Adrenal gland (tissue), 9 donors: ENCODE measurements at regions not wholly inside any gene's neighbourhood (a gene's known extent, or its start where the extent isn't known, plus 50 kb on each side); places are given as distances from the start of the nearest gene placed in this dataset.
A peak's percentile ranks its signal among the peaks of the same experiment; 100 is the strongest.

Source experiments
- DNase-seq, 7 donors: peaks; one replicate each; pipeline ENCODE4 v3.0.0-alpha.2; 2019 to 2020
- H3K27ac ChIP-seq, 5 donors: fragments of 200-600 bp; sonication (generic) in 4 of 5; 1 replicate in 3 of 5; 2 replicates in 2 of 5; pipeline versions ENCODE4 v1.5.1 to v1.8.0; 2016 to 2020; ENCODE audit warnings: mild to moderate bottlenecking in 1 of 5
- H3K27me3 ChIP-seq: fragments of 200-600 bp; 2 replicates; pipeline ENCODE4 v1.8.0; 2021
- H3K36me3 ChIP-seq, 2 donors: fragments of 200-600 bp; replicated peaks in 1 of 2; 1 replicate in 1 of 2; 2 replicates in 1 of 2; pipeline versions ENCODE4 v1.5.1 to v1.8.0; 2018 to 2022
- H3K4me1 ChIP-seq, 2 donors: fragments of 200-600 bp; replicated peaks in 1 of 2; 1 replicate in 1 of 2; 2 replicates in 1 of 2; pipeline versions ENCODE4 v1.5.1 to v1.8.0; 2018 to 2021
- H3K4me3 ChIP-seq, 4 donors: fragments of 200-600 bp; sonication (generic) in 3 of 4; one replicate each; pipeline ENCODE4 v1.5.1; 2016 to 2018
- H3K9me3 ChIP-seq, 3 donors: fragments of 200-600 bp; sonication (generic) in 1 of 3; replicated peaks in 1 of 3; 1 replicate in 2 of 3; 2 replicates in 1 of 3; pipeline versions ENCODE4 v1.5.1 to v1.8.0; 2016 to 2021
- CTCF ChIP-seq, 6 experiments: fragments of 450-650 bp in 4 of 6; fragments of 200-600 bp in 2 of 6; sonication (generic) in 1 of 6; IDR thresholded peaks; 1 replicate in 5 of 6; 2 replicates in 1 of 6; pipeline versions ENCODE4 v1.5.1 to v1.8.0; 2016 to 2021; ENCODE audit warnings: antibody characterized with exemption in 6 of 6, mild to moderate bottlenecking in 2 of 6, moderate library complexity in 1 of 6
- POLR2A ChIP-seq, 2 donors: fragments of 450-650 bp; IDR thresholded peaks; one replicate each; pipeline ENCODE4 v1.6.1; 2017; ENCODE audit warnings: antibody characterized with exemption in 2 of 2, mild to moderate bottlenecking in 2 of 2, moderate library complexity in 1 of 2
- WGBS, 4 donors: extraction: QIAGEN DNeasy Blood & Tissue Kit in 2 of 4; methylation state at CpG; one replicate each; pipeline versions ENCODE4 v1.1.5 to v1.1.7; 2013 to 2017; 5-methylcytosine and 5-hydroxymethylcytosine counted together
- intact Hi-C, 2 donors: fragments of 100-400 bp; cut with DNase I; formaldehyde crosslinking; loops; one replicate each; pipeline versions ENCODE4 v1.14.1 to v1.15.0; 2022 to 2023
- donor health status: healthy with polysubstance abuse.
- donor health status: Bipolar disorder and iron deficiency.
- donor health status: DM: yes; HTN: yes; CAD: no.
- donor health status: DM: no; HTN: no; CAD: no.
- donor health status: DM: no; HTN: no; CAD: no.

DNA sequence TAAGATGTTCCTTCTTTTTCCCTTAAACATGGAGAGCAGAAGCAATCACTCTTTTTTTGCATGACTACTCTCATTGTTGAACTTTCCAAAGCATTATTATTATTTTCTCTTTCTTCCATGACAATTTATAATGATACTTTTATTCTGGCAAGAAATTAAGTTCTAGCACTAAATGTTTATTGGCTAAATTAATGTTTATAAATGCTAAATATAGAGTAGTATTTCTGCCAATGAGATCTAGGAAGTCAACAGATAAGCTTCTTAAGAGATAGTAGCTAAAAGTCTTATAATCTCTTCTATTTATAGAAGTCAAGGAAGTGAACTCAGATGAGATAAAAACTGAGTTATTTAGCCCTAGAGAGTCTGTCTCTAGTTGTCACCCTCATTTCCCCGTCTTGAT lies 920.1 kb downstream of the KCNJ2 start:
- Histone ChIP-seq H3K4me1 (no peaks in the 10 kb centered on the region), H3K27ac (no peak overlapping the region), H3K4me3 (no peak overlapping the region), H3K27me3 (no peaks in the 10 kb centered on the region), H3K9me3 (no peaks in the 10 kb centered on the region), H3K36me3 (no peaks in the 10 kb centered on the region)
- TF ChIP-seq CTCF (IDR thresholded peaks at IDR 0.05), result no peak
- TF ChIP-seq POLR2A (IDR thresholded peaks at IDR 0.05), result no peak
- no peak for DNase-seq
- WGBS, 4 donors, result 9 to 19% (median 16%) methylated on average over 1 of the region's 1 CpG
- intact Hi-C loops, result no loop called here

DNA sequence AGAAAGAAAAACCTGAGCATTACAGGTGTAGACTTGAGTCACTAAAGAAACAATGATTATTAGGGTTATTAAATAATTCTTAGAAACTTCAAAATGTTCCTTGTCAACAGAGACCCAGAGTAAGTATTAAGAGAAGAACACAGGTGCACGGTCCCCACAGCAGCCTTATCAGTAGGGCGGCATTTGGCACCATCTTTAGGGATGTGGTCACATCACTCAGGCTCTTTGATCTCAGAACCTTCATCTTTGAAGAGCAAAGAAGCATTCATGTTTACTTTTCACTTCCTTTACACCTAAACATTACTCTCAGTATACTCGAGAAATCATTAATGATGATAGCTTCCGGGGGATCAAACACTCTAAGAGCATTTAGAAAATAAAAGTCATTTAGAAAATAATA lies 928.7 kb downstream of the KCNJ2 start:
- Histone ChIP-seq H3K4me1 (no peaks in the 10 kb centered on the region), H3K27ac (no peak overlapping the region)
- WGBS, 4 donors, result 71 to 86% (median 80%) methylated on average over 4 of the region's 4 CpGs

DNA sequence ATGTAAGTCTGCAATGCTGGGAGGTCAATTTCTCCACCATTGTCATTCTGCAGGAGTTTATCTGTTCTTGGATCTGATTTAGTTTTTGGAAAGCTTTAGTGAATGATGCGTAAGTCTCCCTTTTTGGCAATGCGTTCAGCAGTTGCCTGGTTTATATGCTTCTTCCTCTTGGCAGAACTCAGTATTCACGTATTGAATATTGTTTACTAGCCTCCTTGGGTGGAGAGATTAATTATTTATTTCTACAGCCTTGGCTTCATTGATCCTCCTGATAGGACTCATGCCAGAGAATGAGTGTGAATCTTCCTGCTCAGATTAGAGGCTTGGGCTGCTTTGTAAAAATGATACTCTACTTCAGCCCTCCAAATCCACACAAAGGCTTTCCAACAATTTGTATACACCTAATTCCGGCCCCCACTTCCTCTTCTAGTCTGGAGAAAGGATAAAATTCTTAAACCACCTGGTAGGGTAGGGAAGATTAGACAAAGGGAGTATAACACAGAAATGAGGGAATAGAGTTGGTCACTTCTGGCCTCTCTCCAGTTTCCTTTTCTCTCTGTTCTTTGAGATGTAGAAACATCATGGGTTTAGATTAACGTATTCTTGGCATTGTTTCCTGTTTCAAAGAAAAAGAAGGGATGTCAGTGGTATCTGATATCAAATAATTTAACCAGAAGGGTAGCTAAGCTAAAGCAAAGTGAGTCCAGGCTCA lies 929.8 kb downstream of the KCNJ2 start:
- Histone ChIP-seq H3K9me3 (no peaks in the 10 kb centered on the region), H3K4me3 (no peak overlapping the region), H3K36me3 (no peaks in the 10 kb centered on the region), H3K4me1 (no peaks in the 10 kb centered on the region), H3K27ac (no peak overlapping the region), H3K27me3 (no peaks in the 10 kb centered on the region)
- intact Hi-C loops, result no loop called here
- DNase-seq, result peak in 1 of 7 donors; percentile 2
- WGBS, 4 donors, result 45 to 48% (median 46%) methylated on average over 5 of the region's 5 CpGs
- TF ChIP-seq POLR2A (IDR thresholded peaks at IDR 0.05), result no peak

More for the DNA sequence above, 928.7 kb downstream of the KCNJ2 start:
- no peak for TF ChIP-seq CTCF (IDR thresholded peaks at IDR 0.05)
- TF ChIP-seq POLR2A (IDR thresholded peaks at IDR 0.05), result no peak
- intact Hi-C loops, result no loop called here
- Histone ChIP-seq H3K27me3 (no peaks in the 10 kb centered on the region), H3K4me3 (no peak overlapping the region), H3K9me3 (no peaks in the 10 kb centered on the region), H3K36me3 (no peaks in the 10 kb centered on the region)
- no peak for DNase-seq

GRCh38 chr17:71102777-71103176 lies 933.4 kb downstream of the KCNJ2 start:
- intact Hi-C loops, result no loop called here

More at GRCh38 chr17:71102777-71103176, 933.4 kb downstream of the KCNJ2 start:
- DNase-seq, result no peak
- Histone ChIP-seq H3K9me3 (no peaks in the 10 kb centered on the region), H3K27ac (no peak overlapping the region), H3K4me3 (no peak overlapping the region), H3K36me3 (no peaks in the 10 kb centered on the region), H3K27me3 (no peaks in the 10 kb centered on the region), H3K4me1 (no peaks in the 10 kb centered on the region)
- no peak for TF ChIP-seq POLR2A (IDR thresholded peaks at IDR 0.05)
- no peak for TF ChIP-seq CTCF (IDR thresholded peaks at IDR 0.05)
